Caki2 (cell line): ENCODE measurements at regions not wholly inside any gene's neighbourhood (a gene's known extent, or its start where the extent isn't known, plus 50 kb on each side); places are given as distances from the start of the nearest gene placed in this dataset.
"Not testable (repeated sequence)": the region's sequence is repeated elsewhere in the genome, so short reads cannot be mapped to it uniquely, and the experiment has no call there.

Experiments
- DNase-seq: peaks from one replicate; pipeline ENCODE4 v3.0.0-alpha.2; 2015; ENCODE audit warnings: low read depth
- in situ Hi-C: cut with HindIII; loops from 2 replicates; pipeline ENCODE4 v1.10.0; 2016; ENCODE audit warnings: low sequenced_read_pairs, low pct_unique_long_range_greater_than_20kb, mixed read lengths

DNA sequence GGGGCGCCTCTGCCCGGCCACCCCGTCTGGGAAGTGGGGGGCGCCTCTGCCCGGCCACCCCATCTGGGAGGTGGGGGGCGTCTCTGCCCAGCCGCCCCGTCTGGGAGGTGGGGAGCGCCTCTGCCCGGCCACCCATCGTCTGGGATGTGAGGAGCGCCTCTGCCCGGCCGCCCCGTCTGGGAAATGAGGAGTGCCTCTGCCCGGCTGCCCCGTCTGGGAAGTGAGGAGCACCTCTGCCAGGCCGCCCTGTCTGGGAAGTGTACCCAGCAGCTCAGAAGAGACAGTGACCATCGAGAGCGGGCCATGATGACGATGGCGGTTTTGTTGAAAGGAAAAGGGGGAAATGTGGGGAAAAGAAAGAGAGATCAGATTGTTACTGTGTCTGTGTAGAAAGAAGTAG lies 249.2 kb upstream of the USP15 start:
- in situ Hi-C loops, DNase-seq: not testable (repeated sequence)

DNA sequence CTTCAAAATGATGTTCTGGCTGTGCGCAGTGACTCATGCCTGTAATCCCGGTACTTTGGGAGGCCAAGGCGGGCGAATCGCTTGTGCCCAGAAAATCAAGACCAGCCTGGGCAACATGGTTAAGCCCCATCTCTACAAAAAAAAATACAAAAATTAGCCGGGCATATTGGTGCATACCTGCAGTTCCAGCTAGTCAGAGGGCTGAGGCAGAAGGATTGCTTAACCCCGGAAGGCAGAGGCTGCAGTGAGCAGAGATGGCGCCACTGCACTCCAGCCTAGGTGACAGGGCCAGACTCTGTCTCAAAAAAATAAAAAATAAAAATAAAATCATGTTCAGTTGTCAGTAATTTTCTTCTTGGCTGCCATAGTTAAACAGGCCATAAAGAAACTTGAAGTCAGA lies 245.9 kb upstream of the USP15 start:
- no peak for DNase-seq
- in situ Hi-C loops: no loop called here

DNA sequence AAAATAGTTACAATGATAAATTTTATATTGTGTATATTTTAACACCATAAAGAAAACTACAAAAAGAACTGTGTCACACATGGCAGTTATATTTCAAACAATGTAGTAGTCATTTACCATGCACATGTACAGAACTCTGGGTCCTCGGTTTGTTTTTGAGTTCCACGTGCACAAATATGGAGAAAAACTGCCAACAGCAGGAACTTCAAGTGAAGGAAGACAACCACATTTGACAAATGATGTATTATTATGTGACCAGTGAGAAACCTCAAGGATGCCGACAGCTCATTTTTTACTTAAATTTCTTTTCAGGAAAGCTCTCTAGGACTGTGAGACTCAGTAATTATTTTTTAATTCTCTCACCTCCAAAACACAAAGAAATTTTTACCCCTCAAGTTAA lies 244.2 kb upstream of the USP15 start:
- DNase-seq: no peak
- in situ Hi-C loops: no loop called here

DNA sequence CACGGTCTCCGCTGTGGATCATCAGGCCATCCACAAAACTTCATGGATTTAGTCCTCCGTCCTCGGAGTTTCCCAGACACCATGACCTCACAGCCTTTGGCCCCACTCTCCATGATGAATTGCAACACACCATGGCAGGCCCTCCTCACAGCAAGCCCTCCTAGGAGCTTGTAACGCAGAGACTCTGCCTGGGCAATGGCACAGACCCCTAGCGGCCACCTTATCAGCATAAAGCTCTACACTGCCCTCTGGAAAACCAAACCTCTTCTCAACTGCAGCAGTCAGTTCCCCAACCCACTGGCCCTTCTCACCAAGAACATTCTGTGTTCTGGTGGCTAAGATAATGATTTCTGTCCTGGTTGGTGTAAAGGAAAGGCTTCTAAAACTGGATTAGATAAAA lies 238.4 kb upstream of the USP15 start:
- in situ Hi-C loops: no loop called here
- no peak for DNase-seq

DNA sequence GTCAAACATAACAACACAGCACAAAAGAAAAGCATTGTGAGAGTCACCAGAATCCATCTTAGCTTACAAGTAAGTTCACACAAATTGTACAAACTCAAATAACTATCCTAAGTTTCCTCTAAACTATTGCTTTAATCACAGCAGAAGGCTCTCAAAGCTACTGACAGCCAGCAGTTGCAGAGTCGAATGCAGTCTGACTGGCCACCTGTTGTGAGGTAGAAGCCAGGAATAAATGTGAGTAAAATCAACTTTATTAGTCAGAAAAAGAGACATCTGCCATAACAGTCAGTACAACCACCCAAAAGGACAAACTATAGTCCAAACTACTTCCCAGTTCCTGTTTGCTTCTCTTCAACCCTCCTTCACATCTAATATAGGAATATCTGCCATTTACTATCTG lies 231.7 kb upstream of the USP15 start:
- in situ Hi-C loops: no loop called here
- no peak for DNase-seq

DNA sequence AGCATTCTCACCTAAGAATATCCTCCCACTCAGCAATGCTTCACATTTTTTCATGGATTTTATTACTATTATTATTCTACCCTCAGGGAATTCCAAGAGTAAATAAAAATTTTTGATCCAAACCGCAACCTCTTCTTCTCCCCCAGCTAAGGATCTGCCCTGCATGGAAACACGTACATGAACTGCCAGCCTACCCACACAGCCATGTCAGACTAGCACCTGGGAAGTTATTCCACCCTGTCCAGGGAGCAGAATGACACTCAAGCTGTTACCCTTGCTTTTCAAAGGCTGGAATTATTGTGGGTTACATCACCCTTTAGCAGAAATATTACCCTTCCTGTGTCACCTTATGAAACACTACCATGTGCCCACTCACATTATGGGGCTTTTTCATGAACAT lies 227.3 kb upstream of the USP15 start:
- in situ Hi-C loops: no loop called here
- no peak for DNase-seq

DNA sequence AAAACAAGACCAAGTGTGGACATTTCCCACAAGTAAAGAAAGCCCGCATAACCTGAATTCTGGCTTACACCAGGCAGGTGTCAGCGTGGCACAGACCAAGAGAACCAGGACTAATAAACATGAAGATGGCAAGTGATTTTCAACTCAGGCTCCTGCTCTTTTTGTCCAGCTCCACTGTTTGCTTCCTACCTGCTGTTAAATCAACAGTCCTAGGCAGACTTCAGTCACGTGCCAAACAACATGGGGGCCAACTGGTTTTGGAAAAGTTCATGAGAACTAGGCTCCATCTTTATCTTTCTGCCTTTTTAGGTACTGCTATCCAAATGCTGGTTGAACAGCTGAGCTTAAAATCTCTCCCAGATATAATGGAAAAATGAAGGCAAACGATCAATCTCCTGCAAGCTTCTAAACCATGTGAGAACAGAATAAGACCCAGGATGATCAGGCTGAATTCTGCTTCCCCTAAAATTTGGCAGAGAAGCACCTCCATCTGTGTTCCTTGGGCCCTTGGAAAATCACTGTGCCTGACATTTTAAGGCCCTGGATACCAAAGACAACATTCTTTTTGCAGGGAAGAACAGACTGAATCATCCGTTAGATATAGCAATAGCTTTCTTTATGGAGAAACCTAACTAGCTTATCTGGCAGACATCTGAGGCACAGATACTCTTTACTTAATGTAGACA lies 215.6 kb upstream of the USP15 start:
- in situ Hi-C loops: no loop called here
- no peak for DNase-seq

DNA sequence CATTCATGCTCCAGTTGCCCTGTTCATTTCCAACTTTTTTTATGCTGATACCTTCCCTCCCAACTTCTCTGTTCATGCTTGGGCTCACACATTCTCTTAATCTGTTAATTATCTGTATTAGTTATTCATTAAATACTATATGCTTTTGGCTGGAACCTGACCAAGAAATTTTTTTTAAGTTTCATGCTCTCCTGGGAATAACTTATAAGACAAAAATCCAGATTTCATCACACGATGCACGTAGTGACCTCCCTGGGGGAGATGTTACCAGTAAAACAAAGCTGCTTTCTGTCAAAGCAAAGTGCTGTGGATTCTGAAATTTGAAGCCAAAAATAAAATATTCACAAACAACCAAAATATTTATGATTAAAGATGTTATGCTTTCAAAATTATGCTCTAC lies 215.0 kb upstream of the USP15 start:
- in situ Hi-C loops: no loop called here
- no peak for DNase-seq

DNA sequence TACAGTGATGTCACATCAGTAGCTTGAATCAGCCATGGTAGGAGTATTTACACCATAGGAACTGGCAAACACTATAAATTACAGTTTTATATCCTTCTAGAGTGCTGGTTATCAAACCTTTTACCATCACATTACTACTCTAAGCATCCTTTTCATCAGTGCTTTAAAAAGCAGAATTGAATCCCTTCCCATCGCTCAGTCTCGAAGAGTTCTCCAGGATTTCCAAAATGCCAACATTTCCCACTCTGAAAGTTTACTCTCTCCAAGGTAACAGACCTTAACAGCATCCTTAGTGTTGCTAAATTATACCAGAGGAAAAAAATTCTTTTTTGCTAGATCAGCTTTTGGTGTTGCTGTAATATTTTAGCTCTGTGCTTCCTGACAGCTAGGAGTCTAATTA lies 209.4 kb upstream of the USP15 start:
- in situ Hi-C loops: no loop called here
- DNase-seq: no peak

DNA sequence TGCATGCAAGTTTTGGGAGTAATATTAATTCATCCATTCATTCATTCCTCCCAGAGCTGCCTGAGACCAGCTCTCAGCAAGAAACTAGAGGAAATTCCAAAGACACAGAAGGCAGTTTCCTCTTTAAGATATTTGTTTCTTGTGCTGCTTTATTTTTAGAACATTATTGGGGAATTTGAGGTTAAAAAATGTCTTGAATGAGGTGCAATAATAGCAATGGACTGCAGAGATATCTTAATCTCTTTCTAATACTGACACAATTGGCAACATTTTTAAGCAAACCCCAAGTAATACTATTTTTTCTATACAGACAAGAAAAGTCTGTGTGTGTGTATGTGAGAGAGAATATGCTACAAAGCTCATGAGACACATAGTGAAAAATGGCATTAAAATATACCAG lies 190.2 kb upstream of the USP15 start:
- no peak for DNase-seq
- in situ Hi-C loops: no loop called here

DNA sequence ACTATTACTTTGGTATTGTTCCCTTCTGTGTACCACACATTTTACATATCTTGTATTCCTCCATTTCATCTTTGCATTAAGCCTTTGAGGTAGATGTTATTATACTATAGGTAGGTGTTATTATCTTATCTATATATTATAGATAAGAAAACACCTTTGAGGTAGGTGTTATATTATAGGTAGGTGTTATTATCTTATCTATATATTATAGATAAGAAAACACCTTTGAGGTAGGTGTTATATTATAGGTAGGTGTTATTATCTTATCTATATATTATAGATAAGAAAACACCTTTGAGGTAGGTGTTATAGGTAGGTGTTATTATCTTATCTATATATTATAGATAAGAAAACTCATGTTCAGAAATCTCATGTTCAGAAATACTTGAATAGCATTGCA lies 187.0 kb upstream of the USP15 start:
- DNase-seq, in situ Hi-C loops: not testable (repeated sequence)

DNA sequence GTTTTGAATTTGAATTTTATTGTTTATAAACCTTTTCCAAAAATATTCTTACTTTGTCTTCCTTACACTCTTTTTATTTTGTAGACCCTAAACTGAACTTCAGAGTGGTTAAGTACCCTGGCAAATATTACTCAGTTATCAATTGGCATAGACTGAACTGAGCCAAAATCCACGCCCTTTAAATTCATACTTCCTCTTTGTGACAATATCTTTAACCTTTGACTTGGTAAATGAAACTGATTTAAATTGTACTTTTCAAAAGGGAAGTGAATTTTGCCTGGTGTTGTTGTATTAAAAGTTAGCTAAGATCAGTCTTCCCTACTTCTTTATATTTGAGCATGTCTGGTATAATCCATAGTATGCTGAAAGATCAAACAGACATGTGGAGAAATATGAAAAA lies 184.3 kb upstream of the USP15 start:
- in situ Hi-C loops: no loop called here
- no peak for DNase-seq

DNA sequence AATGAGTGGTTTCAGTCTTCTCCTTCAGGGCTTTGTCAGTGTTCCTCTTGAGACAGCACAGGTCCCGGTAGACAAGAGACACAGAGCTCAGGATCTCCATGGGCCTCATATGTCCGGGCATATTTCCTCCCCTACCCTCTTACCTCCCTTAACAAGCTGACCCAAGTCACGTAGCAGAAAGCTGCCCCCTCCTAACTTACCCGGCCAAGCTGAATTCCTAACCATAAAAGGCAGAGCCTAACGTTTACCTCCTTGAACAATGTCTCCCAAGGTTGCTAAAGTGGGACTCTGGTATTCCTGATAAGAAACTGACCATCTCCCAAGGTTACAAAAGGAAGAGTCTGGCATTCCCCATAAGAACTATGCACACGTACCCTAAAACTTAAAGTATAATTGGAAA lies 182.2 kb upstream of the USP15 start:
- DNase-seq: no peak
- in situ Hi-C loops: no loop called here

DNA sequence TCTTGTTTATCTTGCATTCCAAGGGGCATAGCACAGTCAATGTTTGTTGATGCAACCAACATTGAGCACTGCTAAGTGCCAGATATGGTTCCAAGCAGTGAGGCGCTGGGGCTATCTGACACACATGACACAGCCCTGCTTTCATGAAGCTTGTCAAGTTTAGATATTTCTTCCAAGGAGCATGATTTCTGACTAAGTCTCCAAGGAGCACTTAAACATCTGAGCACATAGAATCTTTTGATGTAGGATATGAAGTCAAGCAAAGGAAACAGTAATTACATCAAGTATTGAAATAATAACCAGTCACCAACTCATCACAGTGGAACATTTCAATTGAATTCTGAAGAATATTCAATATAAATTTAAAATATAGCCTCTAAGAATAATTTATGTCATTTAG lies 177.8 kb upstream of the USP15 start:
- in situ Hi-C loops: no loop called here
- DNase-seq: no peak

DNA sequence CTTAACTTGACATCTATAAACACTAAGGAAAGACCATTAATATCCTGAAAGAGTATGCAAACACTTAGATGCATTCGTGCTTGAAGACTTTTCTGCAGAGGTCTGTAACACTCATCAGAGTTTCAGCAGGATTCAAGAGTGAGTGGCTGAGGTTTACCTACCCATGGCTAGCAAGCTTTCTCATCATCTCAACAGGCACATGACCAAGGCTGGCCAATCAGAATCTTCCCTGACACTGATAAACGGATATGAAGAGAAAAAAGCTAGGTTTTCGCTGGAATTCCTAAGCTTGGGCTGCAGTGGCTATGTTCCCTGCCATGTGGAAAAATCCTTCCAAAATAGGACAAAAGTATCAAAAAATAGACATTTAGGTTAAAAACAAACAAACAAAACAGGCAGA lies 162.1 kb upstream of the USP15 start:
- in situ Hi-C loops: no loop called here

DNA sequence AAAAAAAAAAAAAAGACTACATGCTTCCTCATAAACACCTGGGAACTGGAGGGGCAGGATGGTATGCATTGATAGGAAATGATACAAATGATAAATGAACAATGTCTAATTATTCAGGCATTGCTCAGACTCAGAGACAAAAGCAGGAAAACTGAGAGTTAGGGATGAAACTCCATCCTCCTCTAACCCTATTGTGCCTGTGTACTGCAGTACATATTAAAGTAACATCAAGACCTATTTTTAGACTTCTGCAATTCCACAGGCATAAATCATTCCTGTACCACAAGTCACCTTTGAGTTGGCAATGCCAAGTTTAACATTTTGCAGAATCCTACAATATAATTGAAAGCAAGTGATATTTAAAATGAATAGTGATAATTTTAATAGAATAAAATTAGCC lies 156.5 kb upstream of the USP15 start:
- no peak for DNase-seq
- in situ Hi-C loops: no loop called here

More for the DNA sequence above, 162.1 kb upstream of the USP15 start:
- DNase-seq: no peak

DNA sequence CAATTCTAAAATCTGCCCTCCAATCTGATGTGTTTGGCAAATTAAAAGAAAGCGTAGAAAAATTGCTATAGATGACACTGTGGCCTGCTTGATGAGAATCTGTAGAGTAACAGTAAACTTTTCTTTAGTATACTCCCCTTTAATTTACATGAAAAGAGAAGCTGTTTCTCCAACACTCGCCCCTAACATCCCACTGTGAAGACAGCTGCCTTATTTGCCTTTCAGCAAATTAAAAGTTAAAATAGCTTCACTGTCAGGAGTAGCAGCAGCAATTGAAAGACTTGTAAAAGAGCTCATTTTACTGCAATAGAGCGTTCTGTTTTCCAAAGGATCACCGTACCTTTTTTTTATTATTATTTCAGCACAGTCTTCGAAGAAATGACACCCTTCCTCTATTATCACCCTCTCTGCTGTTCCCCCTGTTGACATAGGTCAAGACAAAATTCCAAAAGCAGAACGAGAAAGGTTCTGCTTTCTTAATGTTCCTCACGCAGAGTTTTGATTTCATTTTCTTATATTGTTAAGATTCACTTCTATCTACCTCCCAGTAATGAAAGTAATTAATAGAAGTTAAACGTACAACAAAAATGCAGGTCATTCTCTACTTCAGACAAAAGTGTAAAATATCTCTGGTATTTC lies 153.5 kb upstream of the USP15 start:
- DNase-seq: no peak
- in situ Hi-C loops: no loop called here

DNA sequence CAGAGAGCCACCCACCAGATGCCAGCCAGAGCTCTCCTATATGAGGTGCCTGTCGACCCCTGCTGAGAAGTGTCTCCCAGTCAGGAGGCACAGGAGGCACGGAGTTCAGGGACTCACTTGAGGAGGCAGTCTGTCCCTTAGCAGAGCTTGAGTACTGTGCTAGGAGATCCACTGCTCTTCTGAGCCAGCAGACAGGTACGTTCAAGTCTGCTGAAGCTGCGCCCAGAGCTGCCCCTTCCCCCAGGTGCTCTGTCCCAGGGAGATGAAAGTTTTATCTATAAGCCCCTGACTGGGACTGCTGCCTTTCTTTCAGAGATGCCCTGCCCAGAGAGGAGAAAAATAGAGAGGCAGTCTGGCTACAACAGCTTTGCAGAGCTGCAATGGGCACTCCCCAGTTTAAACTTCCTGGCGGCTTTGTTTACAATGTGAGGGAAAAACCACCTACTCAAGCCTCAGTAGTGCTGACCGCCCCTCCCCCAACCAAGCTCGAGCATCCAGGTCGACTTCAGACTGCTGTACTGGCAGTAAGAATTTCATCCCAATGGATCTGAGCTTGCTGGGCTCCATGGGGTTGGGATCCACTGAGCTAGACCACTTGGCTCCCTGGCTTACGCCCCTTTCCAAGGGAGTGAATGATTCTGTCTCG lies 146.7 kb upstream of the USP15 start:
- in situ Hi-C loops: no loop called here
- no peak for DNase-seq

DNA sequence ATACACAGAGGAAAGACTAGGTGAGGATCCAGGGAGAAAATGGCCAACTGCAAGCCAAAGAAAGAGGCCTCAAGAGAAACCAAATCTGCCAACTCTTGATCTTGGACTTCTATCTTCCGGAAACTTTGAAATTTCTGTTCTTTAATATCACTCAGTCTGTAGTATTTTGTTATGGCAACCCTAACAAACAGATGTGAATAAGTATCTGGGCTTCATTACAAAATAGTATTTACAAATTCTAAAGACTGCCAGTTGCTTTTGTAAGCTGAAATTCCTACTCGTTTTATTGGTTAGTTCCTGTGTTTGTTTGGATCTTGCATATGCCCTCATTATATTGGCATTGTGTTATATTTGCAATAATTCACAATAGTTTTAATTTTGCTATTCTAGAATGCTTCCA lies 143.2 kb upstream of the USP15 start:
- no peak for DNase-seq

DNA sequence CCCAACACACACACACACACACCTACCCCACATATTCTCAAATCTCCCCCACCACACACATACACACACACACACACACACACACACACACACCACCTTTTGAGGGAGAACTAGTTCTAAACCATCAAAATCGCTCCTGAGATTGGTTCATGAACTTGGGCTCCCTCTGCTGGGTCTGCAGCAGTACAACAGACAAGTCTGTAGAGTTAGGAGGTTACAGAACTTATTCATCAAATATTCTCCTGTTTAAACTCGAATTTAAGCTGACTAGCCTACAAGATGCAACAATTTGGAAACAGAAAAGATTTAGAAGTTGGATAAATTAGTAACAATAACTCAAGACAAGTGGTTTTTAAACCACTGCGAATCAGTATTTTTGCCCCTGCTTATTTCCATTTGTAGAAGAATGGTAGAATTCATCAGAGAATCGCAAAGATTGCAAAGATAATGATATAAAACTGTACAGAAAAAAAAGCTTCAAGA lies 136.4 kb upstream of the USP15 start:
- in situ Hi-C loops: no loop called here
- peak; percentile 23 for DNase-seq

More for the DNA sequence above, 143.2 kb upstream of the USP15 start:
- in situ Hi-C loops: no loop called here
